ENCODE measurements at regions not wholly inside any gene's neighbourhood (a gene's known extent, or its start where the extent isn't known, plus 50 kb on each side); places are given as distances from the start of the nearest gene placed in this dataset.

- peak overlapping the region; percentile 38 for H3K27ac ChIP-seq (ENCODE audit: low read depth, low read length, severe bottlenecking)
- no peaks in the 10 kb centered on the region for H3K9me3 ChIP-seq (ENCODE audit: control insufficient read depth, low read length)
- 31 to 38% methylated on average over 8 of the region's 14 CpGs for WGBS, 2 experiments (ENCODE audit: insufficient coverage in 2 of 2)
- no peak overlapping the region for H3K4me3 ChIP-seq (ENCODE audit: extremely low read depth, insufficient read depth, low read length, poor library complexity, severe bottlenecking)
- H3K36me3 ChIP-seq (ENCODE audit: control insufficient read depth, insufficient read depth, low read length): no peaks in the 10 kb centered on the region
- peaks cover 17% of the 10 kb centered on the region for H3K4me1 ChIP-seq (ENCODE audit: control insufficient read depth, insufficient read depth, low read length, poor library complexity, severe bottlenecking)
Measured at GRCh38 chr10:31754803-31755624, 173.6 kb downstream of the ARHGAP12 start.

- Histone ChIP-seq H3K4me1 (ENCODE audit: control insufficient read depth, insufficient read depth, low read length, poor library complexity, severe bottlenecking) (peaks cover 27% of the 10 kb centered on the region), H3K27ac (ENCODE audit: low read depth, low read length, severe bottlenecking) (no peak overlapping the region), H3K4me3 (ENCODE audit: extremely low read depth, insufficient read depth, low read length, poor library complexity, severe bottlenecking) (no peak overlapping the region), H3K9me3 (ENCODE audit: control insufficient read depth, low read length) (no peaks in the 10 kb centered on the region), H3K36me3 (ENCODE audit: control insufficient read depth, insufficient read depth, low read length) (no peaks in the 10 kb centered on the region)
- 94 to 100% methylated on average over 5 to 6 of the region's 6 CpGs for WGBS, 2 experiments (ENCODE audit: insufficient coverage in 2 of 2)
Measured at GRCh38 chr10:31753681-31754080, 174.9 kb downstream of the ARHGAP12 start.

GRCh38 chr10:31752170-31752569 lies 176.5 kb downstream of the ARHGAP12 start:
- Histone ChIP-seq H3K4me1 (ENCODE audit: control insufficient read depth, insufficient read depth, low read length, poor library complexity, severe bottlenecking) (peaks cover 24% of the 10 kb centered on the region), H3K9me3 (ENCODE audit: control insufficient read depth, low read length) (no peaks in the 10 kb centered on the region), H3K4me3 (ENCODE audit: extremely low read depth, insufficient read depth, low read length, poor library complexity, severe bottlenecking) (no peak overlapping the region), H3K36me3 (ENCODE audit: control insufficient read depth, insufficient read depth, low read length) (no peaks in the 10 kb centered on the region), H3K27ac (ENCODE audit: low read depth, low read length, severe bottlenecking) (no peak overlapping the region)
- WGBS, 2 experiments (ENCODE audit: insufficient coverage in 2 of 2): no CpG with 5 or more reads among the region's 1 CpG

GRCh38 chr10:31751738-31752080 lies 176.9 kb downstream of the ARHGAP12 start:
- Histone ChIP-seq H3K36me3 (ENCODE audit: control insufficient read depth, insufficient read depth, low read length) (no peaks in the 10 kb centered on the region), H3K9me3 (ENCODE audit: control insufficient read depth, low read length) (no peaks in the 10 kb centered on the region), H3K4me3 (ENCODE audit: extremely low read depth, insufficient read depth, low read length, poor library complexity, severe bottlenecking) (no peak overlapping the region), H3K4me1 (ENCODE audit: control insufficient read depth, insufficient read depth, low read length, poor library complexity, severe bottlenecking) (peaks cover 23% of the 10 kb centered on the region), H3K27ac (ENCODE audit: low read depth, low read length, severe bottlenecking) (no peak overlapping the region)
- WGBS, 2 experiments (ENCODE audit: insufficient coverage in 2 of 2): 94% methylated on average over 6 of the region's 9 CpGs; no CpG with 5 or more reads in 1 of the 2 experiments

- no peaks in the 10 kb centered on the region for H3K9me3 ChIP-seq (ENCODE audit: control insufficient read depth, low read length)
- H3K36me3 ChIP-seq (ENCODE audit: control insufficient read depth, insufficient read depth, low read length): no peaks in the 10 kb centered on the region
- H3K27ac ChIP-seq (ENCODE audit: low read depth, low read length, severe bottlenecking): no peak overlapping the region
- WGBS, 2 experiments (ENCODE audit: insufficient coverage in 2 of 2): 93 to 100% methylated on average over 6 to 7 of the region's 7 CpGs
- no peak overlapping the region for H3K4me3 ChIP-seq (ENCODE audit: extremely low read depth, insufficient read depth, low read length, poor library complexity, severe bottlenecking)
- peaks cover 21% of the 10 kb centered on the region for H3K4me1 ChIP-seq (ENCODE audit: control insufficient read depth, insufficient read depth, low read length, poor library complexity, severe bottlenecking)
Measured at GRCh38 chr10:31751051-31751737, 177.4 kb downstream of the ARHGAP12 start.

GRCh38 chr10:31749981-31750840 lies 178.4 kb downstream of the ARHGAP12 start:
- H3K4me1 ChIP-seq (ENCODE audit: control insufficient read depth, insufficient read depth, low read length, poor library complexity, severe bottlenecking): peaks cover 26% of the 10 kb centered on the region
- peak overlapping the region; percentile 43 for H3K27ac ChIP-seq (ENCODE audit: low read depth, low read length, severe bottlenecking)
- H3K9me3 ChIP-seq (ENCODE audit: control insufficient read depth, low read length): no peaks in the 10 kb centered on the region
- 71 to 80% methylated on average over 14 to 18 of the region's 28 CpGs for WGBS, 2 experiments (ENCODE audit: insufficient coverage in 2 of 2)
- no peaks in the 10 kb centered on the region for H3K36me3 ChIP-seq (ENCODE audit: control insufficient read depth, insufficient read depth, low read length)
- no peak overlapping the region for H3K4me3 ChIP-seq (ENCODE audit: extremely low read depth, insufficient read depth, low read length, poor library complexity, severe bottlenecking)

GRCh38 chr10:31749301-31749700 lies 179.3 kb downstream of the ARHGAP12 start:
- Histone ChIP-seq H3K27ac (ENCODE audit: low read depth, low read length, severe bottlenecking) (peak overlapping the region; percentile 43), H3K36me3 (ENCODE audit: control insufficient read depth, insufficient read depth, low read length) (no peaks in the 10 kb centered on the region), H3K9me3 (ENCODE audit: control insufficient read depth, low read length) (no peaks in the 10 kb centered on the region), H3K4me1 (ENCODE audit: control insufficient read depth, insufficient read depth, low read length, poor library complexity, severe bottlenecking) (peaks cover 19% of the 10 kb centered on the region), H3K4me3 (ENCODE audit: extremely low read depth, insufficient read depth, low read length, poor library complexity, severe bottlenecking) (no peak overlapping the region)
- WGBS, 2 experiments (ENCODE audit: insufficient coverage in 2 of 2): 73 to 81% methylated on average over 9 to 12 of the region's 13 CpGs

- 86 to 91% methylated on average over 8 to 9 of the region's 9 CpGs for WGBS, 2 experiments (ENCODE audit: insufficient coverage in 2 of 2)
- no peaks in the 10 kb centered on the region for H3K9me3 ChIP-seq (ENCODE audit: control insufficient read depth, low read length)
- H3K4me3 ChIP-seq (ENCODE audit: extremely low read depth, insufficient read depth, low read length, poor library complexity, severe bottlenecking): no peak overlapping the region
- peak overlapping the region; percentile 23 for H3K27ac ChIP-seq (ENCODE audit: low read depth, low read length, severe bottlenecking)
- H3K36me3 ChIP-seq (ENCODE audit: control insufficient read depth, insufficient read depth, low read length): no peaks in the 10 kb centered on the region
- peaks cover 19% of the 10 kb centered on the region for H3K4me1 ChIP-seq (ENCODE audit: control insufficient read depth, insufficient read depth, low read length, poor library complexity, severe bottlenecking)
Measured at GRCh38 chr10:31745612-31746376, 182.8 kb downstream of the ARHGAP12 start.

- no peak overlapping the region for H3K4me3 ChIP-seq (ENCODE audit: extremely low read depth, insufficient read depth, low read length, poor library complexity, severe bottlenecking)
- WGBS, 2 experiments (ENCODE audit: insufficient coverage in 2 of 2): no CpG with 5 or more reads among the region's 1 CpG
- H3K36me3 ChIP-seq (ENCODE audit: control insufficient read depth, insufficient read depth, low read length): no peaks in the 10 kb centered on the region
- H3K9me3 ChIP-seq (ENCODE audit: control insufficient read depth, low read length): no peaks in the 10 kb centered on the region
- peaks cover 16% of the 10 kb centered on the region for H3K4me1 ChIP-seq (ENCODE audit: control insufficient read depth, insufficient read depth, low read length, poor library complexity, severe bottlenecking)
- H3K27ac ChIP-seq (ENCODE audit: low read depth, low read length, severe bottlenecking): no peak overlapping the region
Measured at GRCh38 chr10:31744025-31744424, 184.6 kb downstream of the ARHGAP12 start.

GRCh38 chr10:31742255-31742654 lies 186.4 kb downstream of the ARHGAP12 start:
- Histone ChIP-seq H3K36me3 (ENCODE audit: control insufficient read depth, insufficient read depth, low read length) (no peaks in the 10 kb centered on the region), H3K4me1 (ENCODE audit: control insufficient read depth, insufficient read depth, low read length, poor library complexity, severe bottlenecking) (peaks cover 15% of the 10 kb centered on the region), H3K4me3 (ENCODE audit: extremely low read depth, insufficient read depth, low read length, poor library complexity, severe bottlenecking) (no peak overlapping the region), H3K9me3 (ENCODE audit: control insufficient read depth, low read length) (no peaks in the 10 kb centered on the region), H3K27ac (ENCODE audit: low read depth, low read length, severe bottlenecking) (no peak overlapping the region)
- WGBS, 2 experiments (ENCODE audit: insufficient coverage in 2 of 2): 100% methylated on average over 1 of the region's 1 CpG
